Hepatocyte (in vitro differentiated cells): ENCODE measurements at regions not wholly inside any gene's neighbourhood (a gene's known extent, or its start where the extent isn't known, plus 50 kb on each side); places are given as distances from the start of the nearest gene placed in this dataset.

ENCODE experiments used
- EZH2 ChIP-seq: fragments of 200-600 bp; sonication (generic); IDR thresholded peaks from 2 replicates; pipeline ENCODE4 v1.6.1; 2016; ENCODE audit warnings: antibody characterized with exemption, mild to moderate bottlenecking, borderline replicate concordance
- EZH2phosphoT487 ChIP-seq: fragments of 200-600 bp; sonication (generic); IDR thresholded peaks from one replicate; pipeline ENCODE4 v1.6.1; 2018; ENCODE audit warnings: antibody characterized with exemption, mild to moderate bottlenecking, low read depth, moderate library complexity; ENCODE audit not compliant: unreplicated experiment, severe bottlenecking
- TF ChIP-seq, protein P1 (sequence below): fragments of 200-600 bp; sonication (generic); IDR thresholded peaks from 2 replicates; pipeline ENCODE4 v1.5.1; 2016; ENCODE audit warnings: antibody characterized with exemption, mild to moderate bottlenecking; ENCODE audit not compliant: poor library complexity

DNA sequence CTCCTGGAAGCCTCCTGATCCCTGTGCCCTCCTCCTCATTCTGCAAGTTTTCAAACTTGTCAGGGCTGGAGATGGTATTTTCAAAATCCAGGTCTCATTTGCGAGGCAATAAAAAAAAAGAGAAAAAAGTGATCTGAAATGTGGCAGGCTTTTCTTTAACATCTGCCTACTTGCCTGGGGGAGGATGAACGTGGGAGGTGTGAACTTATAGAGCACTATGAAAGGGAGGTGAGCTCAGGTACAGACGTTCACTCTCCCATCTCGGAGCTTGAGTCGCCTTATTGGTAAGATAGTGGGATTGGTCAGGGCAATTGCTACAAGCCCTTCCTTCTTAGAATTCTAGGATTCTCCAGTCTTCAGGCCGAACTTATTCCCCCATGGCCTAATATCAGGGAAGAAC, 104.8 kb upstream of the CADM1 start:
- TF ChIP-seq, protein P1, sequence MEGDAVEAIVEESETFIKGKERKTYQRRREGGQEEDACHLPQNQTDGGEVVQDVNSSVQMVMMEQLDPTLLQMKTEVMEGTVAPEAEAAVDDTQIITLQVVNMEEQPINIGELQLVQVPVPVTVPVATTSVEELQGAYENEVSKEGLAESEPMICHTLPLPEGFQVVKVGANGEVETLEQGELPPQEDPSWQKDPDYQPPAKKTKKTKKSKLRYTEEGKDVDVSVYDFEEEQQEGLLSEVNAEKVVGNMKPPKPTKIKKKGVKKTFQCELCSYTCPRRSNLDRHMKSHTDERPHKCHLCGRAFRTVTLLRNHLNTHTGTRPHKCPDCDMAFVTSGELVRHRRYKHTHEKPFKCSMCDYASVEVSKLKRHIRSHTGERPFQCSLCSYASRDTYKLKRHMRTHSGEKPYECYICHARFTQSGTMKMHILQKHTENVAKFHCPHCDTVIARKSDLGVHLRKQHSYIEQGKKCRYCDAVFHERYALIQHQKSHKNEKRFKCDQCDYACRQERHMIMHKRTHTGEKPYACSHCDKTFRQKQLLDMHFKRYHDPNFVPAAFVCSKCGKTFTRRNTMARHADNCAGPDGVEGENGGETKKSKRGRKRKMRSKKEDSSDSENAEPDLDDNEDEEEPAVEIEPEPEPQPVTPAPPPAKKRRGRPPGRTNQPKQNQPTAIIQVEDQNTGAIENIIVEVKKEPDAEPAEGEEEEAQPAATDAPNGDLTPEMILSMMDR: no peak
- no peak for TF ChIP-seq EZH2phosphoT487
- no peak for TF ChIP-seq EZH2
